HG02973 (cell line): ENCODE measurements at regions not wholly inside any gene's neighbourhood (a gene's known extent, or its start where the extent isn't known, plus 50 kb on each side); places are given as distances from the start of the nearest gene placed in this dataset.
"Not testable (repeated sequence)": the region's sequence is repeated elsewhere in the genome, so short reads cannot be mapped to it uniquely, and the experiment has no call there.

ENCODE experiments used
- ATAC-seq: cut with Tn5 transposase; IDR thresholded peaks from one replicate; pipeline ENCODE4 v1.9.1; 2021; ENCODE audit warnings: moderate library complexity; ENCODE audit not compliant: unreplicated experiment

DNA sequence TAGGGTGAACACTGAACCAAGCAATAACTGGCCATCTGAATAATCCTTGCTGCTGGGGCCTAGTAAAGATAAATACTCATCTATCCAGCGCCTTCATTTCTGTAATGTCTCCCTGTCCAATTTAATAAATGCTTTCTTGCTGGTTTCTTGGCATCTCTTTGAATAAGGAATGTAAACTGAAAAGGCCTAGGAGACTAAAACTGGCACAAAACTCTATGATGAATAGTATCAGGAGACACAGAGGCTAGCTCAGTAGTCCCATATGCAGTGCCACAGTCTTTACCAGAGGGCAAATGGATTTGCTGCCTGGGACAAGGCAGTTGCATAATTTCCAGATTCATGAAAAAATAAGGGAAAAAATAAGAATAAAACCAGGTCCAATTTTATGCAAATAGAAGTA, 324.4 kb downstream of the CENPW start:
- ATAC-seq, result no peak

DNA sequence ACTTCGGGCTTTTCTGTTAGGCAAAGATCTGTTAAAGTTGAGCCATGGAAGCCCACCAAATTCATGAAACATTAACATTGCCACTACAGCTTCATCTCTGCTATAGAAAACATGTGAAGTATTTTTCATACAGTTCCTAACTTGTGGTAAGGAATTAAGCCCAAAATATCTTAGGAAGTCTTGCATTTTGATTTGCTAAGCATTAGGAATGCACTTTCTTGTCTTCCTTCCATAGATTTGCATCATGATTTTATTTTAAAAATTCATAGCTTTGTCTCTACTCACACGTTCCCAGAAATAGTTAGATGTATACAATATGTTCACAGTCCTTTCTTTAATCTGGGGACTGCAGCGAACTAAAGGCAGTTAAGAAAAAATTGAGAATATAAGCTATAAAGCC, 325.6 kb downstream of the CENPW start:
- no peak for ATAC-seq

DNA sequence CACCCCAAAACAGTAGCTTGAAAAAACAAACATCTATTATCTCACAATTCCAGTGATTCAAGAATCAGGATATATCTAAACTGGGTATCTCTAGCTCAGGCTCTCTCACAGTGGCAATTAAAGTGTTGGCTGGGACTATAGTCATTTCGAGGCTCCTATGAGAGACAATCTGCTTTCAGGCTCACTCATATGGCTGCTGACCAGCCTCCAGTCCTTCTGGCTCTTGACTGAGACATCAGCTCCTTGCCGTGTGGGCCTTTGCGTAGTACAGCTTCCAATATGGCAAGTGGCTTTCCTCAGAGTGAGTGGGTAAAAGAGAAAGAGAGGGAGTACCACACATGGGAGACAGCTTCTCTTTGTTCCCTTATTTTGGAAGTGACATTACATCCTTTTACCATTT, 327.2 kb downstream of the CENPW start:
- no peak for ATAC-seq

DNA sequence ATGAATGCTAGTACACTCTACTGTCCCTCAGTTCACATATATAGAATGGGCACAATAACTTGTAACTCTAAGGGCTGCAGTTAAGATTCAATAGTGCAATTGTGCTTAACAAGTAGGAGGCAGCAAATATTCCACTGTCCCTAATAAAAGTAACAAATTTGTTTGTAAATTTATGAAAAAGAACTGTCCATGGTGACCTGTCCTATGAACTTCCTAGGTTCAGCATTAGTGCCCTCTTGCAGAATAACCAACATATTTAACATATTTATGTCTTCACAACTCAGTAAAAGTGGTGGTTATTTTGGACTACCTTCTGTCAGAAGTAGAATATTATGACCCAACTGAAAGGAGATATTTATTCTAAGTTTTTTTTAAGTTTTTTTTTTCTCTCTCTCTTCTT, 327.8 kb downstream of the CENPW start:
- no peak for ATAC-seq

DNA sequence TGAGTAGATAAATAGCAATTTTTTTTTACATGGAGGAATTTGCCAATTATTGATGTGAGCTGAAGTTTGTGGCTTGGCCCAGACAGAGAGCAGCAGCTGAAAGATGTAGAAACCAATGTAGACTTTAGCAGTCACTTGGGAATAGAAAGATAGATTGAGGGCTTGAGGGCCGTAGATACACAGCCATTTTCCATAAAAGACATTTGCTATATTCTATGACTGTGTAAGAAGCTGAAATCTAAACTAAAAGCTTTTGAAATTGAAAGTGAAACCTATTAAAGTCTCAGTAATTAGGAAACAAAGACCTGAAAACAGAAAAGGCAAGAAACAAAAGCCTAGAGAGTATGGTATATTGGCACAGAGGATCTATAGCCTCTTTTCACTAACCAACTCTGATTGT, 332.7 kb downstream of the CENPW start:
- ATAC-seq, result peak; percentile 95

DNA sequence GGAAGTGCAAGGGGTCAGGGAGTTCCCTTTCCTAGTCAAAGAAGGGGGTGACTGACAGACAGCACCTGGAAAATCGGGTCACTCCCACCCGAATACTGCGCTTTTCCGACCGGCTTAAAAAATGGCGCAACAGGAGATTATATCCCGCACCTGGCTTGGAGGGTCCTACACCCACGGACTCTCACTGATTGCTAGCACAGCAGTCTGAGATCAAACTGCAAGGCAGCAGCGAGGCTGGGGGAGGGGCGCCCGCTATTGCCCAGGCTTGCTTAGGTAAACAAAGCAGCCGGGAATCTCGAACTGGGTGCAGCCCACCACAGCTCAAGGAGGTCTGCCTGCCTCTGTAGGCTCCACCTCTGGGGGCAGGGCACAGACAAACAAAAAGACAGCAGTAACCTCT, 333.8 kb downstream of the CENPW start:
- not testable (repeated sequence) for ATAC-seq

DNA sequence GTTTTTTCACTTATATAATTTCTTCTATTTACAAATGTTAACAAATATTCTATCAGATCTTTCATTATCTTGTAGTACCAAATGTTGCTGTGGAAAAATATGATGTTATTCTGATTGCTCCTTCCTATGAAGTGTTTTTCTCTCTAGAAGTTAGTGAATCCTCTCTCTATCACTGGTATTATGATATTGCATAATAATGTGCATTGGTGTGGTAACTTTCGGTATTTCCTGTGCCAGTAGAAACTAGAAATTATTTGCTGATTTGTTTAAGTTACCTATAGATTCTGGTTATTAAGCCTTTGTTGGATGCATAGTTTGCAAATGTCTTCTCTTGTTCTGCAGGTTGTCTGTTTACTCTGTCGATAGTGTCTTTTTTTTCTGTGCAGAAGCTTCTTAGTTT, 342.5 kb downstream of the CENPW start:
- ATAC-seq, result no peak

DNA sequence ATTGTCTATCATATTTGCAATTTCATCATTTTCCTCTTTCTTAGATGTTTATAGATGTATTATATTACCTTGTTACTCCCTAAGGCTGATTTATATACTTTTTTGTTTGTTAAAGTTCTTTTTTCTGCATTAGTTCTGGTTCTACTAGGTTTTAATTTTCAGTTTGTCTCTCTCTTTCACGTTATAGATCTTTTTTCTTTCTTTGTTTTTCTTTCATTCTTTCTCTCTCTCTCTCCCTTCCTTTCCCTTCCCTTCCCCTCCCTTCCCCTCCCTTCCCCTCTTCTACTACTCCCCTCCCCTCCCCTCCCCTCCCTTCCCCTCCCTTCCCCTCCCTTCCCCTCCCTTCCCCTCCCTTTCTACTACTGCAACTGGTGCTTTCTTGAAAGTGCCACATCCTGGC, 345.3 kb downstream of the CENPW start:
- no peak for ATAC-seq

DNA sequence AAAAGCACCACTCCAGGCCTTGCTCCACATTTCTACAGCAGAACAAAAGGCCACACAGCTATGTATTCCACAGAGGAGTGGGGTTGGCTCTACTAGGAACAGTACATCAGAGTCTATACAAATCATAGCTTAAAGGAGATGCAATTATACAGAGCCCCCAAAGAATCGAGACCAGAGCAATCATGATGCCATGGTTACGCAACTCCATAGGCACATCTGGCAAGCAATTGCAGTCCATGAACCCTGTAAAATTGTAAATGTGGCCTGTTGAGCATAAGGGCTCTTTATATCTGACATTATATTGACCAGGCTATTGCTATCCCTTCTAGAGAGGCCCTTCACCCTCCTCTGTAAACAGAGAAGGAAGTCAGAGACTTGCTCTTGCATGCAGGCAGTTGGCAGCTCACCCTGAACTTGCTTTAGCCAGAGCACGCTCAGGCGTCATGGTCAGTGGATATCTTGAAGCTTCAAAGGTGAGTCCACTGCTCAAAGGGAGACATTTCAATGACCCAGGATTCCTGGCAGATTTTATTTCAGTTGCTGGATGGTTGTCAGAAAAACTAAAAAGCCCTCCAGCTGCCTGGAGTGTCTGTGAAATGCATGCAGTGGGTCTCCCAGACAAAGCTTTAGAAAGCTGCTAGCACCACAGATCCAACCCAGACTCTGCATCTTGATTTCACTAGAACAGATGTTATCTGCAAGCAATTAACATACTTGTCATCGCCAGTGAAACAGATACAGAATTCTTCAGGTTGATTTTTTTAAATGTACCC, 357.2 kb downstream of the CENPW start:
- ATAC-seq, result no peak

DNA sequence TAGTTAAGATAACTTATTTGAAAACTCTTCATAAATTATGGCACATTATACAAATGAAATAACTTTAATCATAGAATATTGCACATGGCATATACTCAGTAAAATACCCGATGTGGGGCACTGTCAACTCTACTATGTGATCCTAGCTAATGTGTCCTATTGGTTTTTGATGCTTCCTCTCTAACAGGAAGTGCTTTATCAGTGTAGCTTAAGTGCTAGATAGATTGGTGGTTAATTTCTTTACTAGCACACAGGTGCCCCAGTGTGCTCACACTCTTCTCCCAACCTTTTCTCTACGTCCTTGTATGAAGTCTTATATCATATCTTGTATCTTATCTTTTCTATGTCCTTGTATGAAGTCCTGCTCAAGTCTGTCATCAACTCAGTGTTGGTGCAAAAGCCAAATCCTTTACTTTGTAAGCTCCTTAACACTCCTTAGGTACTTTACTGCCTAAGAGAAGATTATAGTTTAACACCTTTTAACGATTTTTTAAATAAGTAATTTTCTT, 358.9 kb downstream of the CENPW start:
- ATAC-seq, result no peak

DNA sequence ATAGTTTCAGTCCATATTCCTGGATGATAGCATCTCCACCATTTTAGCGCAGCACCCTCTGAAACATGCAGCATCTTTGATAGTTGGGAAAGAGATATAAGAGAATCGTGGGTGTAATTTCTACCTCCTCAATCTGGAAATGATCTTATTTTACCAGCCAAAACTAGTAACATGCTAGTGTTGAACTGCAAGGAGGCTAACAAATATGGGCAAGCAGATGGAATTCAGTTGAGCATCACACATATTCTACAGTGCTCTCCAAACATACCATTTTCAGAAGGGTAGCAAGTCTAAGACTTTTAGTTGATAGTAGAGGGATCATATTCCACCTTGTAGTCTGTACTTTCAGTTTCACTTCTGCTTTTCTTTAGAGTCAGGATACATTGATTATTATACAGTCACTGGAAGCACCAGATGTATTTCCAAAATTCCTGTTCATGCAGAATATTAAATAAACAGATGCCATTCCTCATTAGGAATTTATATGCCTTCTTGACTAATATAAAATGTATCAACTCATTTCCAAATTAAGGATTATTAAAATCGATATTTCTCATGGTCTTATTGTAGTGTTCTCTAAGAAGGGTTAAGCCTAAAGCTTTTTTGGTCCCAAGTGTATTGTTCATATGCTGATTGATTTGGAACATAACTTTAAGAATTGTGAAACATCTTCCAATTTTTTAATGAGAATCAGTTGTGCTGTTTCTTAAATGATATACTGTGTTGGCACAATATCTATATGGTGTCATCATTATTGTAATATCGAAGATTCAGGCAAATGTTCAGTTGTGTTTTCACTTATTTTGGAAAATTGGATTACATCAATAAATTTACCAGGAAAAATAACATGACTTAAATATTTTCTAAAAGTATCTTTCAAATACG, 362.0 kb downstream of the CENPW start:
- ATAC-seq, result no peak

DNA sequence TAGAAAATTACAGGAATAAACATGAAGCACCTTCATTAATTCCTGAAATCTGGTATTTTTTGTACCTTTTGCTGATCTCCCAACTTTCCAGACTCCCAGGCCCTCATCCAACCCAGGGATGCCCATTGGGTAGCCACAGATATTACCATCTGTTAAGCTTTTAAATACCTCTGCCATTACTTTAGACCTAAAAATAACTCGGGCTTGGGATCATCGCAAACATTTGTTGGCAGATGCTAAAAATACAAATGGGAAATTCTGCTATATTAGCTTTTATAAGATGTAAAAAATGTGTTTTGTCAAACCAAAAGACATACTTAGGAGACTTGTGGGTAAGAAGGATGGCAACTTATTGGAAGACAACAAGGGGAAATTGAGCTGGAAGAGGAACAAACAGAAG, 376.1 kb downstream of the CENPW start:
- no peak for ATAC-seq

DNA sequence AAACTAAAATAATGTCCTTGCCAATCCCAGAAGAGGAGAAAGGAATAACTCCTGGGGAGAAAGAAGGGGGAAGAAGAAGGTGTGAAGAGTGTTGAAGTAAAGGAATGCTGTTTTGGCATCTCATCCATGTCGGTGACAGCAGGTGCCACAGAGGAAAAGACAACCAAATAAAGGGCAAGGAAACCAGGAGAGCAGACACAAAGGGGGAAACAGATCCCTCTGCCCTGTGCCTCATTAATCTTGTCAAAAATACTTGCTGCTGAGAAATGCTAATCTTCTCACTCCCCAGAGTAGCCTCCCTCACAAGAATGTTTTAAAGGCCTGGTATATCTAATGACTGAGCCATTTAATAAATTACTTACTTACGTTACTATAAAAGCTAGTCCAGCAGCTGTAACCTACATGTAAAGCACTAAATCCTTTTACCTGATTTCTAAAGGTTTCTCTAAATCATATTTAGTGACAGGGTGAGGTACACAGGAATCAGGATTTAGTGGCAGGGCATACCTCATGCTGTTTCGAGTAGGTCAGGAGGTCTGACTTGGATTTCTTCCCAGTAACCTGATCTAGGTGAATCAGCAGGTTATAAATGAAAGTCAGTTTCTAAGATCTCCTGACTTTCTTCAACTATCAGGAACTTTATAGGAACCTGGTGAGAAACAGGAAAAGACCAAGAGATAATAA, 377.1 kb downstream of the CENPW start:
- no peak for ATAC-seq

DNA sequence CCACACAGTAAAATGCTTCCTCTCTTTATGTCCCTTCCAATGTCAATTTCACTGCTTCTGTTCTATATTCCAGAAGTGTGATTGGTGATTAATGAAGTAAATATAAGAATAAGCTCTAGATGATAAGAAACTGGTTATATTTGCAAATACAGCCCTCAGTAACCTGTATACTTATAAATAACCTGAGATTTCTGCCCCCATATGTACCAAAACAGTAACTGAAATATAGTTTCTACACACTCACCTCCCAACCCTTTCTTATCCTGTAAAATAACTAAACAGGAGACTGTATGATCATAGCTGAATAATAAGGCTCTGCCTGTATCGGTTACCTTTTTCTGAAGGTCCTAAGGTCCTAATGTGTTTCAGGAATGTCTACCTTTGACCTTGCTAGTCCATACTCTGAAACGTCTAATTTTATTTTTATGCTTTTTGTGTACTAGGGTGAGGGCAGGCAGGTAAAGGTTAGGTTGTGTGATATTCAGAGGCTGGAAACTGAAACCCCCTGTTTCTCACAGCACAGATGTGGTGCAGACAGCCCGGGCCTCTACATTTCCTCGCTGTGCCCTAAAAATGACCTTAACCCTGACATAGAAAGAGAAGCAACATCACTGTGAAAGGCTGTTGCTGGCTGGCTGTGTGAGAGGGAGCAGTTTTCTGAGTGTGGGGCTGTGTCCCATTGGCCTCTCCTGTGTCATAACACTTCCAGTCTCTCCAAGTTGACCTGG, 378.8 kb downstream of the CENPW start:
- peak; percentile 88 for ATAC-seq

DNA sequence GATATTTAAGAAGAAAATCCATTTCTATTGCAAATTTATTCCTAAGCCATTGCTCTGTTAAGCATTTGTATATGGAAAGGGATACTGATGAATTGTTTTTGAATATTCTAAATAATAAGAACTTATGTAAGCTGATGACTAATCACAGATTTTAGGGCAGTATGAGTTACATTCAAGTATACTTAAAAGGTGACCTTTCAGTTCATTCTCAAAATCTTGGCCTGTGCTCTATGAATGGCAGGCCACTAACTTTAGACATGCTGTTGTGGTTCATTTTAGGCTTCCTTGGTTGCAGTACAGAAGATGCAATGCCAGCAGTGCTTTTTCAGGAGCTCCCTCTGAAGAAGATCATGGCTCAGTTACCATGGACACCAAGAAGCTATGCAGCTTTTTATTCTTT, 380.4 kb downstream of the CENPW start:
- no peak for ATAC-seq

DNA sequence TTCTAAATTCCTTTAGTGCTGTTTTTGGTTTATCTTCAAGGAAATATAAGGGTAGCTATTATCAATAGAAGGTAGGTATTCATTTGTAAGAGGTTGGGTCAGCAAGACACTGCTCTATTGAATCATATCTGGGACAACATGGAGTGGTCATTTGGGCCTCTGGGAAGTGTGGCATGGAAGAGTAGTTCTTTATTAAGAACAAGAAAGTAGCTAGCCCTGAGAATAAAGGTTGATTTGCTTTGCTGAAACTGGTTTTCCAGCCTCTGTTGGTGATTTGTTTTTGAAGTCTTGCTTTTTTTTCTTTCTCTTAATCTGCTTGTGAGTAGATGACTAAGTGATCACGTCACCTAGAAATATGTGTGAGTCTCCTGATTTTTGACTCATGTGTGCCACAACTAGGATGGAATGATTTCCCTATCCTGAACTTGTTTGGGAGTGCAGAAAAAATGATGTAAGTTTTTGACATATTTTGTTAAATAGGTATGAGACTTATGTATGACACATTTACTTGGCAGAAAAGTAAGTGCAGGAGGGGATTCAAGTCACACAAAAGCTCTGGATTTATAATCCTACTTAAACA, 381.8 kb downstream of the CENPW start:
- ATAC-seq, result no peak

DNA sequence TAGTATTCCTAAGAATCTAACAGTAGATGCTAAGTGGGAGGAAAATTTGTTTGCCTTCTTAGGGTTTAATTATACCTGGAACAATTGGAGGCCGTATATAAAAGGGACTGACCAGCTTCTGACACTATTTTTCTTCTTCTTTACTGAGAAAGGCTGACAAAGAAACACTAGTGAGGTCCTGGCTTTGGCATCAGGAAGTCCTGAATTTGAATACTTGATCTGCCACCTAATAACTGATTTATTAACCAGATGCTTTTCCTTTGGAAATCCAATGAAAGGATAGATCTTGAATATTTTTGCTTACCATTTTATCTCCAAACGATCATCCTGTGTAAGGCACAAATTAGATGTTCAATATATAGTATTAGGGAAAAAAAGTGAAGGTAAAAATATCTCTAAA, 382.5 kb downstream of the CENPW start:
- ATAC-seq, result no peak

DNA sequence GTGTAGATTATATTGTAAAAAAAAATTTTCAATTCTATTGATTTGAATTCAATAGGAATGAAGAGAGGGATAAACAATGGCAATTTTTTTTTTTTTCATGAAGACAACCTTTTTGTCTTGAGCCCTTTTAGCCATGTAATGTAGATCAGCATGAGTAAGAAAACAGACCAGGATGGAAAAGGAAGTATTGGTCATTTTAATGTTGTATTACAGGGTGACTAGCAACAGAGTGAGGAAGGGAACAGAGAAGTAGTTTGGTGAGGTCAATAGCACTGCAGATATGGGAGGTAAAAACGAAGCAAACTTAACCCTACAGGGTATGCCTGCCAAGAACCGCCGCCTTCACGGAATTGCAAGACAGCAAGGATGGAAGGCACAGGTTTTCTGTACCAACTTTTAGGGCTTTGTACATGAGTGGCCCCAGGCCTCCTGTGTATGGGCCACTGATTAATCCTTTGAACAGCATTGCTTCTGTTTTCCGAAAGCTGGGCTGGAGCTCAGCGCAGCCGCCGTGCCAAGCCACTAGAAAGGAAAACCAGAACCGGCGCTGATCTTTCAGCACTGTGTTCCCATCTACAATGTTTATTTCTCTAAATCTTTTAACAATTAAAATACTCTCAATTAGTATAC, 383.7 kb downstream of the CENPW start:
- no peak for ATAC-seq

DNA sequence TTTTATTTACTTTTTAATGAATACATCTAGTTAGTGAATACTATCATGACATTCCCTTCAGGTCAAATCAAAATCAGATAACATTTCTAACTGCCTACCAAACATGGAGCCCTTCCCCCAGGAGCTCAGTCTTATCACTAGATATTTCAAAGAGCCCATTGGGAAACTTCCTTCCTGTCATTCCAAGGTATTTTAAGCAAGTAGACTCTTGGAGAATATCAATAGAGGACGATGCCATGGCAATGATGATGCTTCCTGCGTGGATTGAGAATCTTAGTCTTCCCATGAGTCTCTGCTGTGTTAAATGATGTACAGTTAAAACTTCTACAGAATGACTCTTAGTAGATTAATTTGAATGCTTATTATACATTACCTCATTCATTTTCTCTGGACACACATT, 384.9 kb downstream of the CENPW start:
- ATAC-seq, result no peak

DNA sequence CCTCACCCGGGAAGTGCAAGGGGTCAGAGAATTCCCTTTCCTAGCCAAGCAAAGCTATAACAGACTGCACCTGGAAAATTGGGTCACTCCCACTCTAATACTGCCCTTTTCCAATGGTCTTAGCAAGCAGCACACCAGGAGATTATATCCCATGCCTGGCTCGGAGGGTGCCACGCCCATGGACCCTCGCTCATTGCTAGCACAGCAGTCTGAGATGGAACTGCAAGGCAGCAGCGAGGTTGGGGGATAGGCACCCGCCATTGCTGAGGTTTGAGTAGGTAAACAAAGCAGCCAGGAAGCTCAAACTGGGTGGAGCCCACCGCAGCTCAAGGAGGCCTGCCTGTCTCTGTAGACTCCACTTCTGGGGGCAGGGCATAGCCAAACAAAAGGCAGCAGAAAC, 386.5 kb downstream of the CENPW start:
- not testable (repeated sequence) for ATAC-seq
